GM12878 (cell line): ENCODE measurements at regions not wholly inside any gene's neighbourhood (a gene's known extent, or its start where the extent isn't known, plus 50 kb on each side); places are given as distances from the start of the nearest gene placed in this dataset.

Experiments
- ASH2L ChIP-seq: fragments of 300-600, 200-600 bp; sonication (generic); IDR thresholded peaks from 2 replicates; pipeline ENCODE4 v1.6.1; 2017; ENCODE audit warnings: low read depth, mild to moderate bottlenecking, borderline replicate concordance
- EZH2 ChIP-seq: IDR thresholded peaks from 2 replicates; pipeline ENCODE4 v1.6.1; 2012; ENCODE audit warnings: low read depth, mild to moderate bottlenecking, control low read depth, inconsistent platforms, low read length, borderline replicate concordance; ENCODE audit not compliant: control insufficient read depth
- NFYB ChIP-seq: IDR thresholded peaks from 2 replicates; pipeline ENCODE4 v1.6.1; 2011; ENCODE audit warnings: low read depth, mild to moderate bottlenecking, low read length, improper control_type of control experiment, moderate library complexity; ENCODE audit not compliant: insufficient read depth
- POLR2AphosphoS5 ChIP-seq: IDR thresholded peaks from 2 replicates; pipeline ENCODE4 v1.6.1; 2011; ENCODE audit warnings: mild to moderate bottlenecking, low read length, inconsistent platforms
- RCOR1 ChIP-seq: conservative IDR thresholded peaks from 2 replicates; pipeline ENCODE4 v1.6.1; 2012; ENCODE audit warnings: low read depth, low read length, improper control_type of control experiment
- SRF ChIP-seq, 2 experiments: IDR thresholded peaks; 2 replicates each; pipeline ENCODE4 v1.6.1; 2011; ENCODE audit warnings: low read depth in 2 of 2, low read length in 2 of 2, mild to moderate bottlenecking in 1 of 2, moderate library complexity in 1 of 2
- ZNF274 ChIP-seq: IDR thresholded peaks from one replicate; pipeline ENCODE4 v1.8.0; 2011; ENCODE audit not compliant: insufficient read length, insufficient read depth

DNA sequence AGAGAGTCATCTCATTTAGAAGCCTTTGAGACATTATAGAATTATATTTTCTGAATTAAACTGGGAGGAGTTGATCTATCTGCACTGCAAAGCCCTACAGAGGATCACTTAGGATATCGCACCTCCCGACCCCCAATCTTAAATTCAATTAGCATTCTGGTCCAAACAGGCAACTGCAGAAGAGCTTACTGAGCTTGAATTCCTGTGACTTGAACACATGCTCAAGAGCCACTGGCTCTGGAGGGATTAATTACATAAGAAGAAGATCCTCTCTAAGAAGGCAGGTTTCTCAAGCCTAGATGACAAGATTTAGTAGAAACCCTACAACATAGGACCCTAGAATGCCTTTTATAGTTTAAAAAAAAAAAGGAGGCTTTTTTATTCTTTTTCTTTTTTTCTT is 548.9 kb downstream of the ARAP2 start:
- TF ChIP-seq POLR2AphosphoS5, result no peak
- TF ChIP-seq SRF (IDR thresholded peaks at IDR 0.05; ENCODE audit: low read depth in 2 of 2, low read length in 2 of 2), result no peak
- no peak for TF ChIP-seq NFYB
- TF ChIP-seq EZH2, result no peak
- no peak for TF ChIP-seq ZNF274
- no peak for TF ChIP-seq ASH2L
- TF ChIP-seq RCOR1, result no peak
